ENCODE measurements at regions not wholly inside any gene's neighbourhood (a gene's known extent, or its start where the extent isn't known, plus 50 kb on each side); places are given as distances from the start of the nearest gene placed in this dataset.

DNA sequence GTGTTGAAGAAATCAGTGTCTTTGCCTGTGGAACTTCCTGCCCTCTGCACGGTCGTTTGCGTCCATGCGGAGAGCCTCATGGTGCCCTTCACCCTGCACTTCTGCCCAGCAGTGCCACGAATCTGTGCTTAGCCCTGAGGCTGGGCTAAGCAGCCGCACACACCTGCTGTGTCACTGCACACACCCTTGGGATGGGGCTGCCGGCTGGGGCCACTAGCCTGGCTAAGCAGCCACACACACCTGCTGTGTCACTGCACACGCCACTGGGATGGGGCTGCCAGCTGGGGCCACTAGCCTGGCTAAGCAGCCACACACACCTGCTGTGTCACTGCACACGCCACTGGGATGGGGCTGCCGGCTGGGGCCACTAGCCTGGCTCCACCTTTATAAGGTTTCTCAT, 188.5 kb downstream of the KIF26A start:
- TF ChIP-seq, protein P1, sequence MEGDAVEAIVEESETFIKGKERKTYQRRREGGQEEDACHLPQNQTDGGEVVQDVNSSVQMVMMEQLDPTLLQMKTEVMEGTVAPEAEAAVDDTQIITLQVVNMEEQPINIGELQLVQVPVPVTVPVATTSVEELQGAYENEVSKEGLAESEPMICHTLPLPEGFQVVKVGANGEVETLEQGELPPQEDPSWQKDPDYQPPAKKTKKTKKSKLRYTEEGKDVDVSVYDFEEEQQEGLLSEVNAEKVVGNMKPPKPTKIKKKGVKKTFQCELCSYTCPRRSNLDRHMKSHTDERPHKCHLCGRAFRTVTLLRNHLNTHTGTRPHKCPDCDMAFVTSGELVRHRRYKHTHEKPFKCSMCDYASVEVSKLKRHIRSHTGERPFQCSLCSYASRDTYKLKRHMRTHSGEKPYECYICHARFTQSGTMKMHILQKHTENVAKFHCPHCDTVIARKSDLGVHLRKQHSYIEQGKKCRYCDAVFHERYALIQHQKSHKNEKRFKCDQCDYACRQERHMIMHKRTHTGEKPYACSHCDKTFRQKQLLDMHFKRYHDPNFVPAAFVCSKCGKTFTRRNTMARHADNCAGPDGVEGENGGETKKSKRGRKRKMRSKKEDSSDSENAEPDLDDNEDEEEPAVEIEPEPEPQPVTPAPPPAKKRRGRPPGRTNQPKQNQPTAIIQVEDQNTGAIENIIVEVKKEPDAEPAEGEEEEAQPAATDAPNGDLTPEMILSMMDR (conservative IDR thresholded peaks at IDR 0.05 in 1 of 2, IDR thresholded peaks at IDR 0.05 in 1 of 2; ENCODE audit: low read depth in 1 of 2, low read length in 2 of 2) = no peak
- no peak for TF ChIP-seq EZH2 (IDR thresholded peaks at IDR 0.05; ENCODE audit: low read length, missing control alignments)
